LNCAP (cell line): ENCODE measurements at regions not wholly inside any gene's neighbourhood (a gene's known extent, or its start where the extent isn't known, plus 50 kb on each side); places are given as distances from the start of the nearest gene placed in this dataset.

Source experiments
- TF ChIP-seq, protein P1 (sequence below): fragments of 450-650 bp; IDR thresholded peaks from 2 replicates; pipeline ENCODE4 v1.5.1; 2017; ENCODE audit warnings: mild to moderate bottlenecking

DNA sequence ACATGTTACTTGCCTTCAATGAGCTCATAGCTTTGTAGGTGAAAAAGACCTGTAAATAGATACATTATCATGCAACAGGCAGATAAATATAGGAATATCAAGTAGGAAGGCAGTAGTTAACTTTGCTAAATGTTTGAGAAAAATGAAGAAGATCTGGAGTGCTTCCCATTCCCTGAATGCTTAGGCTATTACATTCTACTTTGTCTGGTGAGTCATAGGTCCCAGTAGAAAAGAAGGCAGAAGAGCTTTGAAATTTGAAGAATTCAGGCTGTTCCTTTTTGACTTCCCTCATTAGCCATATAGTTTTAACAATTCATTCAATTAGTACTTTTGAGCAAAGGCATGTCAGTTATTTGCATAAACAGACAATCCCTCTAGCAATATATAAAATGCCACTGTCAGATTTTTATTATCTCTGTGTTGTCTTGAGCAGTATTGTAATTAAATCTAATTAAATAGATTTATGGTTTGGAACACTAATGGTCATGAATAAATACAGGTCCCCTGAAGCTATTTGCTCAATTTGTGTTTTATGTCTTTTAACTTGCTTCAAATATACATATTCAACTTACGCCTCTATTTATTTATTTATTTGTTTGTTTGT, 875.0 kb downstream of the REEP3 start:
- TF ChIP-seq, protein P1, sequence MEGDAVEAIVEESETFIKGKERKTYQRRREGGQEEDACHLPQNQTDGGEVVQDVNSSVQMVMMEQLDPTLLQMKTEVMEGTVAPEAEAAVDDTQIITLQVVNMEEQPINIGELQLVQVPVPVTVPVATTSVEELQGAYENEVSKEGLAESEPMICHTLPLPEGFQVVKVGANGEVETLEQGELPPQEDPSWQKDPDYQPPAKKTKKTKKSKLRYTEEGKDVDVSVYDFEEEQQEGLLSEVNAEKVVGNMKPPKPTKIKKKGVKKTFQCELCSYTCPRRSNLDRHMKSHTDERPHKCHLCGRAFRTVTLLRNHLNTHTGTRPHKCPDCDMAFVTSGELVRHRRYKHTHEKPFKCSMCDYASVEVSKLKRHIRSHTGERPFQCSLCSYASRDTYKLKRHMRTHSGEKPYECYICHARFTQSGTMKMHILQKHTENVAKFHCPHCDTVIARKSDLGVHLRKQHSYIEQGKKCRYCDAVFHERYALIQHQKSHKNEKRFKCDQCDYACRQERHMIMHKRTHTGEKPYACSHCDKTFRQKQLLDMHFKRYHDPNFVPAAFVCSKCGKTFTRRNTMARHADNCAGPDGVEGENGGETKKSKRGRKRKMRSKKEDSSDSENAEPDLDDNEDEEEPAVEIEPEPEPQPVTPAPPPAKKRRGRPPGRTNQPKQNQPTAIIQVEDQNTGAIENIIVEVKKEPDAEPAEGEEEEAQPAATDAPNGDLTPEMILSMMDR: no peak

DNA sequence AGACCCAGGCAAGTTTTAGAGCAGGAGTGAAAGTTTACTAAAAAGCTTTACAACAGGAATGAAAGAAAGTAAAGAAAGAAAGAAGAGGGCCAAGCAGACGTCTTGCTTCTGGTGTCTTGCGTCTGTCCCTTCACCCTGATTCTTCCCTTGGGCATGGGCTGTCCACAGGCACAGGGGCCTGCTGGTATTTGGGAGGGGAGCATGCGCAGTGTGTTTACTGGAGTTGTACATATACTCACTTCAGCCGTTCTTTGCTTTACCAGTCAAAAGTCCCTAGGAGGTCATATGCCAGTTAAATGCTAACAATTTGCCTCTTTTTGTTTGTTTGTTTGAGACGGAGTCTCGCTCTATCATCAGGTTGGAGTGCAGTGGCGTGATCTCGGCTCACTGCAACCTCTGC, 875.9 kb downstream of the REEP3 start:
- TF ChIP-seq, protein P1: no peak

DNA sequence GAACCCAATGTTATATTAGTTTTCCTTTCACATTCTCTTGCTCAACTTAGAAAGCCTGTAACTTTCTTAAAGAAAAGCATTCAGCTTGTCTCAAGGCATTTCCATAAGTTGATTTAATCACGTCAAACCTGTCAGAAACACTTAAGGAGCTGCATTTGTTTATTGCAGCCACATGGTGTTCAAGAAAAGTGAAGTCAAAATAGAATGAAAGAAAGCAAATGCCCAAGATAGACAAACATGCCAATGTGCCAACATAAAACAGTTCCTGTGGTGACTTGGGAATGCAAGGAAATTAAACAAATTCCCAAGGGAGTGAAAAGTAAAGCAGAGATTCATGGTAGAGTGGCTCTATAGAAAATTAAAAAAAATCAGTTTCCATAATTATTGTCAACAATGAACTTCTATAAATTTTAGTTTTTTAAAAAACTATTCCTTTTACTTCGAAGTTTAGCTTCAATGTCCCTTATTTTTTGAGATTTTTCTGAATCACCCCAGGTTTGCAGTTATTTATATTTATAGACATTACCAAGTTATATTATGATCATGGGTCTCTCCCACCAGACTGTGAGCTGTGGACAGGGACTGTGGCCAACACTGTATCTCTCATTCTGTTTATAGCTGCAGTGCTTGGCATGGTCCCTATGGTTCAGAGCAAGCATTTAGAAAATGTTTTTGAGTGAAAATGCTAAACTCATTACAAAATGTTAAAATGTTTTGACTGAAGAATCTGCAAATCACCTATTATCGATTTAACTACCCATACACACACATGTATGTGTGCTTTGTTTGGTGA, 887.4 kb downstream of the REEP3 start:
- TF ChIP-seq, protein P1: no peak

DNA sequence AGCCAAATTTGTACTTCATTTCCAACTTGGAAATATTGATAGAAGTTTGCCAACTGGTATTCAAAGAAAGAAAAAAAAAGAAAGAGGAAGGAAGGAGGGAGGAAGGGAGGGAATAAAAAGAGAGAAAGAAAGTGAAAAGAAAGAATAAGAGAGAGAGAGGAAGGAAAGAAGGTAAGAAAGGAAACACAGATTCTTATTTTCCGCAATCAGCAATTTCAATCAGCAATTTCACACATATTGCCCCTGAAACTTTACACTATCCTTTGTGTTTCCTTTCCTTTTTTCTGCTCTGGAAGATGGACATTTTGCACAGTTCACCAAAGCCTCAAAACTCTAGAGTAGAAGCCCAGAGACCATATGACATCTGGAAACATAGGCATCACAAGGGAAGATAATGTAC, 888.1 kb downstream of the REEP3 start:
- TF ChIP-seq, protein P1: no peak

DNA sequence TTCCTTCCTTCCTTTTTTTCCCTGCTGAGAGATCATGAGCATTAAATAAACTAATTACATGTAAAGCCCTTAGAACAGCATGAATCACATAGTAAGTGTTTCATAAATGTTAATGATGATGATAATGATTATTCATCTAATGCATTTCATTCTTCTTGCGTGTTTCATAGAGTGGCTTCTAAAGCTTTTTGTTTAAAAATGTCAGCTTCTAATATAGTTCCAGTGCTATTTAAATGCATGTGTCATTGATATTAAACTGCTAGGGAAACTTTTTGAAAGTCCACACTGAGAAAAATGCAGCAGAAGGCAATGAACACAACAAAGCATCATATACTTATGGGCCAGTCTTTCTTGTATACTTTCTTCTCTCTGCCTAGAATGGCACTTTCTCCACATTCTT, 894.8 kb downstream of the REEP3 start:
- TF ChIP-seq, protein P1: no peak

DNA sequence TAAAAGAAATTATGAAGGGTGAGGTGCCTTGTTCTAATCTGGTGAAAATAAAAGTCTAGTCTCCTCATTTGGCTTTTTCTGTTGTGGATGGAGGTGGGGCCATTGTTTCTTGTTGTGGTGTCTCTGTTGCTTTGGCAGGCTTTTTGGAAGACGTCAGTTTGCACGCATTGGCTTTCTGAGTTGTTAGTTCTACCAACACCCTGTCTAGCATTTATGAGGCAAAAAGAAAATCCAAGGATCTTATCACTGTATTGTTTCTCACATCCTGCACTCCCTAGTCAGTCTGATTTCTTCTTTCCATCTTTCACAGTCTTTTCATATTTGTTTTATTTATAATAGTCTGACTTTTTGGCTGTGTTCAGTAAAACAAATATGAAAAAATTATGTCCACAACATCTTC, 898.3 kb downstream of the REEP3 start:
- TF ChIP-seq, protein P1: no peak

DNA sequence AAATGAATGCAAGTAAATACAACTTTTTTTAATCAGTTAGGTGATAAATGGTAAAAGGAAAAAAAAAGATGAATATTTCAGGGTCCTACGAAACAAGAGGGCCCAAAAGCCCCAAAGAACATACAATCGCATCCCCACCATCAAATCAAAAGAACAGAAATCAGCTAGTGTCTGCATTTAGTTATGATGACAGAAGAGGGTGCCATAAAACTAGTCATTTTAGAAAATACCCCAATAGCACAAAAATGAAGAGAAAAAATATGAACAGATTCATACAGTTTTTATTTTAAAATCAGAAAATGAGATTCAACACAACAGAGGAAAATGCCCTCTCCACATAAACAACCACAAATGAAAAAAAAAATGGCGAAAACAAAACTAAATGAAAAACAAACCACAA, 905.5 kb downstream of the REEP3 start:
- TF ChIP-seq, protein P1: no peak
